Urinary bladder (tissue), 3 donors: ENCODE measurements at regions not wholly inside any gene's neighbourhood (a gene's known extent, or its start where the extent isn't known, plus 50 kb on each side); places are given as distances from the start of the nearest gene placed in this dataset.

Source experiments
- DNase-seq: peaks from one replicate; pipeline ENCODE4 v3.0.0-alpha.2; 2015; ENCODE audit errors: extremely low spot score
- H3K27ac ChIP-seq: one replicate; pipeline ENCODE4 v1.5.1; 2013; ENCODE audit warnings: low read depth, mild to moderate bottlenecking, moderate library complexity
- H3K36me3 ChIP-seq: one replicate; pipeline ENCODE4 v1.6.1; 2013; ENCODE audit warnings: mild to moderate bottlenecking, moderate library complexity; ENCODE audit not compliant: insufficient read depth
- H3K4me1 ChIP-seq: one replicate; pipeline ENCODE4 v1.6.1; 2013; ENCODE audit warnings: mild to moderate bottlenecking, moderate library complexity; ENCODE audit not compliant: insufficient read depth
- H3K4me3 ChIP-seq: one replicate; pipeline ENCODE4 v1.5.1; 2013; ENCODE audit warnings: low read depth, low read length
- WGBS: extraction: QIAGEN DNeasy Blood & Tissue Kit; methylation state at CpG from one replicate; pipeline ENCODE4 v1.1.7; 2013; 5-methylcytosine and 5-hydroxymethylcytosine counted together
- donor health status: healthy with polysubstance abuse.
- donor health status: healthy.

DNA sequence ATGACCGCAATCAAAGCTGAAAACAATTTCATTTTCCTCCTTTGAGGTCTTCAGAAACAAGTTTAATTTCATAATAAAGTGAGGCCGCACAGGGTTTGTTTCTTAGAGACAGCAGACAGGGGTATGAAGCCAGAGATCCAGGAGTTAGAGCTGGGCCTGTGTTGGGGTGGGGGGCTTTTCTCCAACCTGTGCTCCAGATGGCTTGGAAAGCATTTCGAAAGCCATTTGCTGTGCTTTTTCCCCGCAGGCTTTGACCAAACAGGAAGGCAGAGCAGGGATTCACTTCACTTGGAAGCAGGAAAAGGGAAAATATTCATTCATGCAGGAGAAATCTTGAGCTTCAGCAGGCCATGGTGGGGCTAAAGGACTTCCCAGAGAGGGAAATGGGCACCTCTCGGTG lies 617.4 kb downstream of the SOX6 start:
- Histone ChIP-seq H3K36me3 (no peaks in the 10 kb centered on the region), H3K27ac (no peak overlapping the region), H3K4me3 (no peak overlapping the region), H3K4me1 (no peaks in the 10 kb centered on the region)
- no peak for DNase-seq
- WGBS: 88% methylated on average over 5 of the region's 5 CpGs

DNA sequence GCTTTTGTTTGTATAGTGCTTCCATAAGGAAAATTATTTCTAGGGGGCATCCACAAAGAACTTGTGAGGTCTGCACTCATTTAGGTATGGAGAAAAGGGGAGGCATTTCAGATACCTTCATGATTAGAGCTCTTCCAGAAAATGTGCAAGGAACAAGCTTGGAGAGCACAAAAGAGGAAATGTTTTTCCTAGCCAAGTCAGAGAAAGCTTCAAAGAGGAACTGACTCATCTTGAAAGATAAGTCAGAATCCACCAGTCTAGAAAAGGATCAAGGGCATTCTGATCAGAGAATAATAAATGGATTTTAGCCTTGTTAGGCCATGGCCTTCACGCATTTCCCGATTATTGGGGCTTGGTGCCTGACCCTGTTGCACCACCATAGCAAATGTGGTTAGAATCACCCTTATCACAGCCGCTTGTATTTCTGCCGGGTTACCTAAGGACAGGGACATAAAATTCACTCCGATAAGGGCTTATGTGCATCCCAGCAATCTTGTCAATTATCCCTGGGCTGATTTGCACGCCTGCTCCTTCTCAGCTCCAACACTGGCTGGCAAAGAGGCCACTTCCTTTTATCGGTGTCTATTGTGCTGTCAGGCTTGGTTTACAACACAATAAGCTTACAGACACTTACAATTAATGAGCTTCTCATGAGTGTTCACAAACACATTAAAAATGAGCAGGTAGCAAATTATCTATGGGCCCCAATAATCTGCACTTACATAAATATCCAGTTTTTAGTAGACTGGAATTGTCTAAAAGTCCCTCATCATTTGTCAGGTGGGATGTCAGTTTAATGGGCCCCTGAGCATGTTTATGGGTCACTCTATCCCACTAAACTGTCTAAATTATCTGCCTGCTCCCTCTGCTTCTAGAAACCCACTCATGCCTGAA lies 613.5 kb downstream of the SOX6 start:
- 45% methylated on average over 7 of the region's 7 CpGs for WGBS
- Histone ChIP-seq H3K27ac (no peak overlapping the region), H3K36me3 (no peaks in the 10 kb centered on the region), H3K4me3 (no peak overlapping the region), H3K4me1 (no peaks in the 10 kb centered on the region)
- no peak for DNase-seq

DNA sequence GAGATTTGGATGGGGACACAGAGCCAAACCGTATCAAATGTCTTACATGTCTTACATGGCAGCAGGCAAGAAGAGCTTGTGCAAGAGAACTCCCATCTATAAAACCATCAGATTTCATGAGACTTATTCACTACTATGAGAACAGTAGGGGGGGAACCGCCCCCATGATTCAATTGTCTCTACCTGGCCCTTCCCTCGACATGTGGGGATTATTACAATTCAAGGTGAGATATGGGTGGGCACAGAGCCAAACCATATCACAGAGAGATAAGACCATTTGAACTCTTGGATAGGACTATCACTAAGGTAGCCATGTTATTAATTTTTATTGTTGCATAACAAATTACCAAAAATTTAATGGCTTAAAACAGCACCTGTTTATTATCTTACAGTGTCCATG lies 611.7 kb downstream of the SOX6 start:
- DNase-seq: no peak
- Histone ChIP-seq H3K4me3 (no peak overlapping the region), H3K27ac (no peak overlapping the region), H3K4me1 (no peaks in the 10 kb centered on the region), H3K36me3 (no peaks in the 10 kb centered on the region)
- 93% methylated on average over 3 of the region's 3 CpGs for WGBS

DNA sequence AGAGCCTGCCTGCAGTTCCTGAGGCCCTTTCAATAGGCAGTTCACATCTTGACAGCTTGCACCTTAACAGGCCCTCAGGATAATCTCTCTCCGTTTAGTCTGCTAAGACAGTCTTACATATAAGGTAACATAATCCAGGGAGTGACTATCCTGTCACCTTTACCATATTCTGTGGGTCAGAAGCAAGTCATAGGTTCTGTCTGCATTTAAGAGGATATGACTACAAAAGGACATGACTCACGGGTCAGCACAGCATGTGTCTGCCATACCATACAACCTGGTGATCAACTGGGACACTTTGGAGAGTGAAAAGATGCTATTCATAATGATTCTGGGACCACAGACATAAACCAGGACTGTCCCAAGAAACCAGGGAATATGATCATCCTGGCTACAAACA lies 611.1 kb downstream of the SOX6 start:
- 86% methylated on average over 2 of the region's 2 CpGs for WGBS
- Histone ChIP-seq H3K4me1 (no peaks in the 10 kb centered on the region), H3K27ac (no peak overlapping the region), H3K36me3 (no peaks in the 10 kb centered on the region), H3K4me3 (no peak overlapping the region)
- no peak for DNase-seq

DNA sequence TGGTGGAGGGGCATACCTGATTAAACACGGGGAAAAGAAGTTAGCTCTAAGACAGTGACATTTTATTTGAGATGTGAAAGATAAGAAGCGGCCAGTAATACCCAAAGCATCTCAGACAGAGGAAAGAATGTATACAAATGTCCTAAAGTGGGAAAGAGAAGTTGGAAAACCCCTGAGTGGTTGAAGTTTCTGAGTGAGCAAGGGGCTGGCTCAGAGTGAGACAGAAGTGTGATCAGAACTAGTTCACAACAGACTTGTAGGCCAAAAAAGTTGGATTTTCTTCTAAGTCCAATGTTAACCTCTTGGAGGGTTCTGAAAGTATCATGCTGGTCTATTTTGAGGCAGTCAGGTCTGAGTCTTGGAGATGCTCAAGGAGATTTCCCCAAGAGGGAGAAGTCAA lies 608.7 kb downstream of the SOX6 start:
- Histone ChIP-seq H3K4me1 (no peaks in the 10 kb centered on the region), H3K36me3 (no peaks in the 10 kb centered on the region), H3K27ac (no peak overlapping the region), H3K4me3 (no peak overlapping the region)
- WGBS: 25% methylated on average over 2 of the region's 2 CpGs
- DNase-seq: no peak

DNA sequence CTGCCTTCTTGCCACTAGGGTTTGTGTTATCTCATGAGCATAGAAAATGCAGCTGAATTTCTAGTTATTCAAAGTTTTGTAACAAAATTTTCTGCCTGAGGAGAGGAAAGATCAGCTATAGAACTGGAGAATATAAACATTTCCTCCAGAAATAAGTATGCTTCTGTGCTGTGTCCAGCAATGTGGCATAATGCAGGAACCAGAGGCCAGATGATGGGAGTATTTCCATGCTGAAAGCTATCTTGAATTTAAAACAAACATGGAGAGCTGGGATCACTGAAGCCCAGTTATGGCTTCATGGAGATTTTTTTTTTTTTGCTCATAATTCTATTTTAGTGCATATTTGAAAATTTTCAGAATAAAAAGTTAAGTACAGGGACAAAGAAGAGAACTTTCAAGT lies 608.2 kb downstream of the SOX6 start:
- Histone ChIP-seq H3K27ac (no peak overlapping the region), H3K4me3 (no peak overlapping the region), H3K36me3 (no peaks in the 10 kb centered on the region), H3K4me1 (no peaks in the 10 kb centered on the region)
- DNase-seq: no peak

DNA sequence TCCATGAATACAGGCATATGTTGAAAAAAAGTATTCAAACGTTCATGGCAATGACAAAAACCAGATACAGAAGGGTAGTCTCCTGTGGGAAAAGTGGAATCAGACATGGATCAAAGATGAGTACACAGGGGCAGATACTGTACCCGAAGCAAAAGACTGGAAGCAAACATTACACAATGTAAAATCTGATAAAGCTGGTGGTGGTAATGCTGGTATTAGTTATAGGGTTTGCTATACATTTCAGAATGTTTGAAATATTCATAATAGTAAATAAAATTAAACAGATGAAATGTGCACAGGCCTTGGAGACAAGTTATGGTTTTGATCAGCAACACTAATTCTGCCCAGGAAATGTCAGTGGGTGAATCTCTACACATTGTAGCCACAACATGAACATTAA lies 607.6 kb downstream of the SOX6 start:
- no peak for DNase-seq
- H3K4me1 ChIP-seq: no peaks in the 10 kb centered on the region
- WGBS: 69% methylated on average over 2 of the region's 2 CpGs
- no peak overlapping the region for H3K27ac ChIP-seq
- no peak overlapping the region for H3K4me3 ChIP-seq
- H3K36me3 ChIP-seq: no peaks in the 10 kb centered on the region

DNA sequence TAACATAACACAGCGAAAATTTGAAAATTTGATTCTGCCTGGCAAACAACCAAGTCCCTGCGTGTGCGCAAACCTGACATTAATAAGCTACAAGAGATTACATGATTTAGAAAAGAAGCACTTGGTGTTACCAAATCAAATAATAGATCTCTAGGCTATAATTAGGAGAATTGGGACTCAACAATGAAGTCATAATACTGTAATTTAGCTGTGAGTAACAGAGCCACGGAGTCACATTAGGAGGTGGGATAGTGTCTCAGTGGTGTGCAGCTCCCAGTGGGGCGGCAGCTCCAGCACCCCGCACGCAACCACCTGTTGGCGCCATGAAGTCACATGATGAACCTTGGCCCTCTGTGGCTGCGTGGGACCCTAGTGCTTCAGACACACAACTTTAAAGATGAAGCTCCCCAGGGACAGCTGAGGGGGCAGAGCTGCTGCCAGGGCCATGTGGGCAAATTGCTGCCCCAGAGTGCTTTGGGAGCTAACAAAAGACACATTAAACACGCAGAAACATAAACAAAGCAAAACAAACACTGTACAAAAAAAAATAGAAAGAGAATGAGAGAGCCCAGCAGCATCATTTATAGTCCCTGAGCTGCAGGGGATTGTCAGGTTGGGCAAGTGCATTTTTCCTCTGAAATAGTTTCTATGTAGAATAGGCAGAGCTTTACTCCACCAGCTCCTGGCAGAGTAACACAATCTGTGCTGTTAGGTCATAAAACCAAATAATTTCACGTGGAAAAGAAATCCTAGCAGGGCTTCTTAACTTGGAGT lies 605.6 kb downstream of the SOX6 start:
- Histone ChIP-seq H3K4me3 (no peak overlapping the region), H3K27ac (no peak overlapping the region), H3K36me3 (no peaks in the 10 kb centered on the region), H3K4me1 (no peaks in the 10 kb centered on the region)
- peak; percentile 35 for DNase-seq
- 87% methylated on average over 11 of the region's 11 CpGs for WGBS

DNA sequence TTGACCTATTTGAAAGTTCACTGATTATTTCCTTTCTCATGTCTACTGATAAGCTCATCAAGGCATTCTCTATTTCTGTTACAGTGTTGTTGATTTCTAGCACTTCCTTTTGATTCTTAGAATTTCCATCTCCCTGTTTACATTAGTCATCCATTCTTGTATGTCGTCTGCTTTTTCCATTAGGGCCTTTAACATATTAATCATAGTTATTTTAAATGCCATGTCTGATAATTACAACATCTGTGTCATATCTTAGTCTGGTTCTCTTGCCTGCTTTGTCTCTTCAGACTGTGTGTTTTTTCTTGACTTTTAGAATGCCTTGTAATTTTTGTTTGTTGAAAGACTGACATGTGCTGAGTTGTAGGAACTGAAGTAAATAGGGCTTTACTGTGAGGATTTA lies 602.1 kb downstream of the SOX6 start:
- Histone ChIP-seq H3K27ac (no peak overlapping the region), H3K36me3 (no peaks in the 10 kb centered on the region), H3K4me3 (no peak overlapping the region), H3K4me1 (no peaks in the 10 kb centered on the region)
- DNase-seq: no peak
- 30% methylated on average over 1 of the region's 1 CpG for WGBS

DNA sequence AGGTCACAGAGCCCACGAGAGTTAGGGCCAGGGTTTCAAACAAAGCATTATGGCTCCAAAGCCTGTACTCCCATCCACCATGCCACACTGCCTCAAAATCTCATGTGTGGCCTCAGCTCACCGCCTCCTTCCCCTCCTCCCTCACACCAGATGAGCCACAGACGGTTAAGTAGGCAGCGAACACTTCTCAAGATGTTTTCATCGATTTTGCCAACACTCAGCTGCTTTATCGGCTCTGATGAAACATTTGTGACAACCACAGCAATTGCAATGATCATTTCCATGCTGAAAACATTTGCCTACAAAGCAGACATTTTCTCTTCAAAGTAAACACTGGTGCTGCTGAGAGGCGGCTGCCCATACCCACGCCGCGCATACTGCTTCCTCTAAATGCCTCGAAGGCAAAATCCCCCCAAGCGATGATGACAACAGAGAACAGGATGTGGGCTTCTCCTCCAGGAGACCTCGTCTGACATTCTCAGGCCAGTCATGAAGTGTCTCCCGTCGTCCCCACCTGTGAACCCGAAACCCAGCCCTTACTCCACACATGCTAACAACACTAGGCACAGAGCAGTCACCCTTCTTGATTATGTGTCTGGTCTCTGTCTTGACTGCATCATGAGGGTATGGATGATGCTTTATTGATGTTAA lies 599.2 kb downstream of the SOX6 start:
- Histone ChIP-seq H3K4me1 (no peaks in the 10 kb centered on the region), H3K4me3 (no peak overlapping the region), H3K27ac (no peak overlapping the region), H3K36me3 (no peaks in the 10 kb centered on the region)
- no peak for DNase-seq
- WGBS: 87% methylated on average over 16 of the region's 16 CpGs

DNA sequence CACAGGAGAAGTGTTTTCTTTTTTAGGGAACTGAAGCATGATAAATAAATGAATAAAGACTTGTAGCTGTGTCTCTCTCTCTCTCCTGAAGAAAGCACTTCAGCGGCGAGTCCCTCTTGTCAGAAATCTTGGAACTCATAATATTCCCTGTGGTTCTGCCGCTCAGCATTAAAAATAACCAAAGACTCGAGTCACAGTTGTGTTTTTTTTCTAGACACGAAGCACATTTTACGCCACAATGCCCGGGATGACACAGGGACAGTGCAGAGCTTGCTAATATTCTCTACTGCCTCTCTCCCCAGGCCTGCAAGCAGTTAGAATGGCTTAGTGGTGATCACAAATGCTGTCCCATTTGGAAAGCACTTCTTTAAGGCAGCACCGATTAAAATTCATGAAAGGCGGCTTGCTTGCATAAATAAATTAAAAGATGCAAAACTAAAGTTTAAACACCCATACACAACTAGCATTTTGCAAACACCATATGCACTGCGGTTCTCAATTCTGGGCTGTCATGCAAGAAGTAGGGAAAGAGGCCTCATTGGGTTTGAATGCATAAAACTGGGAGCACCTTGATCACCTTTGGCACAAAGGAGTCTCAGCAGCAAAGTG lies 597.4 kb downstream of the SOX6 start:
- no peak for DNase-seq
- Histone ChIP-seq H3K27ac (no peak overlapping the region), H3K36me3 (no peaks in the 10 kb centered on the region), H3K4me3 (no peak overlapping the region), H3K4me1 (no peaks in the 10 kb centered on the region)
- 89% methylated on average over 10 of the region's 10 CpGs for WGBS

DNA sequence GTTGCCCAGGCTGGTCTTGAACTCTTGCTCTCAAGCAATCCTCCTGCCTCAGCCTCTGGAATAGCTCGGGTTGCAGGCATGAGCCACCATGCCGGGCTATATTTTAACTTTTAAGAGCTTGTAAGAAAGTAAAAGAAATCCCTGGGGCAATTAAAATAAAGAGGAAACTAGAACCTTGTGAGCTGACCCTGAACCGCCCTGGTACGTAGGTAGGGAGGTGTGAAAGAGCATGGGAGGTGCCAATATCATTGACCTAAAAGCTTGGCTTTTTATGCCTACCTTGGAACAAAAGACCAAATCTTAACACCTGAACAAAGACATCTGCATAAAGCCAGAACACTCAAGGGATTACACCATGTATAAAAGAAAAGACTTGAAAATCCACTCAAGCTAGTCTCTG lies 595.1 kb downstream of the SOX6 start:
- Histone ChIP-seq H3K36me3 (no peaks in the 10 kb centered on the region), H3K4me3 (no peak overlapping the region), H3K4me1 (no peaks in the 10 kb centered on the region), H3K27ac (no peak overlapping the region)
- 81% methylated on average over 4 of the region's 4 CpGs for WGBS
- DNase-seq: no peak

DNA sequence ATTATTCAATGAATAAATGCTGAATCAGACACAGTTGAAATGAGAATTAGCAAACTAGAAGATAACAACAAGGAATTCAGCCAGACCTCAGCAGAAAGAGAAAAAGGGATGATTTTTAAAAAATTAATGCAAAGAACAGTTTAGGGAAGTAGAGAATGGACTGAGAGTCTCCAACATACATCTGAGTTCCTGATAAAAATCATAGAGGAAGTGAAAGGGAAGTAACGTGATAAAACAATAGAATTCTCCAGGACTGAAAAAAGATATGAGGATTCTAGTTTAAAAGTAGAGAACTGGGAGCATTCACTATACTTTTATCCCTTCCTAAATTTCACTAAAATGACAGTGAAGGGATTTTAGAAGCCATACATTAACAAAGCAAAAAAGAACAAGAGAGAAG lies 592.0 kb downstream of the SOX6 start:
- no peak for DNase-seq
- Histone ChIP-seq H3K4me1 (no peaks in the 10 kb centered on the region), H3K4me3 (no peak overlapping the region), H3K27ac (no peak overlapping the region), H3K36me3 (no peaks in the 10 kb centered on the region)
- 61% methylated on average over 1 of the region's 1 CpG for WGBS
